ENCODE measurements at regions not wholly inside any gene's neighbourhood (a gene's known extent, or its start where the extent isn't known, plus 50 kb on each side); places are given as distances from the start of the nearest gene placed in this dataset.

DNA sequence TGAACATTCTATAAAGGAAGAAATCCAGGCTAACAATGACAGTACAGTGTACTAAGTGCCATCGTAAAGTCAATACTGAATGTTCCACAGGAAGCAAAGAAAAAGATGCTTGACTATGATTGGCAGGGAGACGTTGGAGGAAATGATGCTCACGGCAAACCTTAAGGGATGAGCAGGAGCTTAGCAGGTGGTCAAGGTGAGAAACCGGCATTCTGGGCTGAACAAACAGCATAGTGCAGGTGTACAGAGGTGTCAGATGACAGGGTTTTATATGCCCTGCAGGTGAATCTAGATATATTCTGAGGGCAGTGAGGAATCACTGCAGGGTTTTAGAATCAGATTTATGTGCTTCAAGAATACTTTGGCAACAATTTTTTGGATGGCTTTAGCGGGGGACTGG lies 85.3 kb upstream of the HEPHL1 start:
- Histone ChIP-seq H3K9me3 (ENCODE audit: control insufficient read depth in 1 of 2, insufficient read depth in 1 of 2, low read length in 2 of 2) (no peaks in the 10 kb centered on the region), H3K27ac (ENCODE audit: low read depth in 1 of 2, low read length in 2 of 2) (no peak overlapping the region), H3K4me3 (ENCODE audit: low read length) (no peak overlapping the region), H3K4me1 (ENCODE audit: insufficient read depth, low read length) (no peaks in the 10 kb centered on the region), H3K36me3 (ENCODE audit: insufficient read depth, low read length) (no peaks in the 10 kb centered on the region), H3K27me3 (ENCODE audit: control insufficient read depth in 1 of 2, insufficient read depth in 2 of 2, low read length in 2 of 2) (peaks cover 4 to 7% of the 10 kb centered on the region in 2 experiments)
- Mint-ChIP-seq H3K9me3 (no peaks in the 10 kb centered on the region), H3K27me3 (peaks cover 18% of the 10 kb centered on the region), H3K27ac (no peak overlapping the region), H3K36me3 (ENCODE audit: low read depth) (no peaks in the 10 kb centered on the region), H3K4me1 (ENCODE audit: low read depth) (no peaks in the 10 kb centered on the region), H3K4me3 (no peak overlapping the region)
- ATAC-seq (ENCODE audit: poor library complexity) (no peak), DNase-seq (no peak)
- ChIA-PET CTCF (no interaction called here), POLR2A (no interaction called here)
- TF ChIP-seq, protein P1, sequence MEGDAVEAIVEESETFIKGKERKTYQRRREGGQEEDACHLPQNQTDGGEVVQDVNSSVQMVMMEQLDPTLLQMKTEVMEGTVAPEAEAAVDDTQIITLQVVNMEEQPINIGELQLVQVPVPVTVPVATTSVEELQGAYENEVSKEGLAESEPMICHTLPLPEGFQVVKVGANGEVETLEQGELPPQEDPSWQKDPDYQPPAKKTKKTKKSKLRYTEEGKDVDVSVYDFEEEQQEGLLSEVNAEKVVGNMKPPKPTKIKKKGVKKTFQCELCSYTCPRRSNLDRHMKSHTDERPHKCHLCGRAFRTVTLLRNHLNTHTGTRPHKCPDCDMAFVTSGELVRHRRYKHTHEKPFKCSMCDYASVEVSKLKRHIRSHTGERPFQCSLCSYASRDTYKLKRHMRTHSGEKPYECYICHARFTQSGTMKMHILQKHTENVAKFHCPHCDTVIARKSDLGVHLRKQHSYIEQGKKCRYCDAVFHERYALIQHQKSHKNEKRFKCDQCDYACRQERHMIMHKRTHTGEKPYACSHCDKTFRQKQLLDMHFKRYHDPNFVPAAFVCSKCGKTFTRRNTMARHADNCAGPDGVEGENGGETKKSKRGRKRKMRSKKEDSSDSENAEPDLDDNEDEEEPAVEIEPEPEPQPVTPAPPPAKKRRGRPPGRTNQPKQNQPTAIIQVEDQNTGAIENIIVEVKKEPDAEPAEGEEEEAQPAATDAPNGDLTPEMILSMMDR (IDR thresholded peaks at IDR 0.05), result no peak
- intact Hi-C loops (cut with DNase I, micrococcal nuclease), result no loop called here

DNA sequence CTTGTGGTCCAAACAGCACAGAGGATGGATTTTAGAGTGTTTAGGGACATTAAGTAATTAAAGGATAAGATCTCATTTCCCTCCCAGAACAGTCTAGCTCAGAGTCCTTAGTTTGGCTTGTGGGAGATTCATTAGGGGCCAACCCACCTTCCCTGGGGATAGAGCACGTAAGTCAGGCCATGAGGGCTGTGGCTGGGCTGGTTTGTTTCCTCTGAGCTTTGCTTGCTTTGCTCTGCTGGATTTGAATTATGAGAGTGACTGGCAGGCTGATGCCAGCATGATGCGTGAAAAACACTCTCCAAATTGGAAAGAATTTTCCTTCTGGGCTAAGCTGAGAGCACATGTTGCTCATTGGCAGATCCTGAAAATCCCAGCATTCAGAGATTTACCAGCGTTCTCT lies 84.7 kb upstream of the HEPHL1 start:
- intact Hi-C loops (cut with DNase I, micrococcal nuclease), result no loop called here
- H3K4me3 Mint-ChIP-seq, result no peak overlapping the region
- no peaks in the 10 kb centered on the region for H3K4me1 Mint-ChIP-seq (ENCODE audit: low read depth)
- ATAC-seq (ENCODE audit: poor library complexity) (no peak), DNase-seq (no peak)
- no peak overlapping the region for H3K27ac Mint-ChIP-seq
- H3K36me3 ChIP-seq (ENCODE audit: insufficient read depth, low read length), result no peaks in the 10 kb centered on the region
- H3K27me3 Mint-ChIP-seq, result peaks cover 22% of the 10 kb centered on the region
- TF ChIP-seq, protein P1 (IDR thresholded peaks at IDR 0.05), result no peak
- H3K27me3 ChIP-seq (ENCODE audit: control insufficient read depth in 1 of 2, insufficient read depth in 2 of 2, low read length in 2 of 2), result peaks cover 4 to 7% of the 10 kb centered on the region in 2 experiments
- H3K9me3 ChIP-seq (ENCODE audit: control insufficient read depth in 1 of 2, insufficient read depth in 1 of 2, low read length in 2 of 2), result no peaks in the 10 kb centered on the region
- ChIA-PET POLR2A (no interaction called here), CTCF (no interaction called here)
- H3K4me3 ChIP-seq (ENCODE audit: low read length), result no peak overlapping the region
- no peaks in the 10 kb centered on the region for H3K36me3 Mint-ChIP-seq (ENCODE audit: low read depth)
- no peak overlapping the region for H3K27ac ChIP-seq (ENCODE audit: low read depth in 1 of 2, low read length in 2 of 2)
- no peaks in the 10 kb centered on the region for H3K9me3 Mint-ChIP-seq
- no peaks in the 10 kb centered on the region for H3K4me1 ChIP-seq (ENCODE audit: insufficient read depth, low read length)

DNA sequence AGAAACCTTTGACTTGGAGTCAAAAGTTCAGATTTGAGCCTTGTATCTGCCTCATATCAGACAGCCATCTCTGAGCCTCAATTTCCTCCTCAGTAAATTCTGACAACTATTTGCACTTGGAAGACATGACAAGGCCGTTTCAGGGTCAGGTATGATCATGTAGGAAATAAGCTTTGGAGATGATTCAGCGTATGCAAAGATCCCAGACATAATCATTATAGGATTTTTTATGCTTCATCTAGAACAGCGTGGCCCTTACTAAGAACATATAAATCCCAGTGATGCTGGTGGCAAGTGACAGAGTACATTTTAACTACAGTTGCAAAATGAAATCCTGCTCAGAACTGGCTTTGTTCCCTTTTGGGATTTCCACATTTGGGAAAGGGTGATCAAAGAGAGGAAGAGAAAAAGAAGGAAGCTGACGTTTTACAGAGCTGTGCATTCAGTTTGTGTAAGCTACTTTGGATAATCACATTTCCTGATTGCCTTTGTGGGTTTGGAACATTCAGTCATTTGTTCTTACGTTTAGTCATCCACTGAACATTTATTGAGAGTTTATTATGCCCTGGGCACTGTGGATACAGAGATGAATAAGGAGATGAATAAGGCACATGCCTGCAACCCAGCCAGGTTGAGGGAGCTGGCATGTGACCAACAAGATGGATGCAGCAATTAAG lies 81.9 kb upstream of the HEPHL1 start:
- ChIA-PET POLR2A (no interaction called here), CTCF (no interaction called here)
- Mint-ChIP-seq H3K9me3 (no peaks in the 10 kb centered on the region), H3K4me1 (ENCODE audit: low read depth) (no peaks in the 10 kb centered on the region), H3K27me3 (peaks cover 25% of the 10 kb centered on the region), H3K27ac (no peak overlapping the region), H3K4me3 (no peak overlapping the region), H3K36me3 (ENCODE audit: low read depth) (no peaks in the 10 kb centered on the region)
- TF ChIP-seq, protein P1 (IDR thresholded peaks at IDR 0.05), result no peak
- intact Hi-C loops (cut with DNase I, micrococcal nuclease), result no loop called here
- no peak for ATAC-seq (ENCODE audit: poor library complexity)
- Histone ChIP-seq H3K27ac (ENCODE audit: low read depth in 1 of 2, low read length in 2 of 2) (no peak overlapping the region), H3K9me3 (ENCODE audit: control insufficient read depth in 1 of 2, insufficient read depth in 1 of 2, low read length in 2 of 2) (no peaks in the 10 kb centered on the region), H3K4me1 (ENCODE audit: insufficient read depth, low read length) (no peaks in the 10 kb centered on the region), H3K36me3 (ENCODE audit: insufficient read depth, low read length) (no peaks in the 10 kb centered on the region), H3K27me3 (ENCODE audit: control insufficient read depth in 1 of 2, insufficient read depth in 2 of 2, low read length in 2 of 2) (peaks cover 4 to 7% of the 10 kb centered on the region in 2 experiments), H3K4me3 (ENCODE audit: low read length) (no peak overlapping the region)
- DNase-seq, result no peak
